HG03442 (cell line): ENCODE measurements at regions not wholly inside any gene's neighbourhood (a gene's known extent, or its start where the extent isn't known, plus 50 kb on each side); places are given as distances from the start of the nearest gene placed in this dataset.
"Not testable (repeated sequence)": the region's sequence is repeated elsewhere in the genome, so short reads cannot be mapped to it uniquely, and the experiment has no call there.

Experiments
- ATAC-seq: cut with Tn5 transposase; IDR thresholded peaks from one replicate; pipeline ENCODE4 v1.9.1; 2021; ENCODE audit warnings: mild to moderate bottlenecking, moderate library complexity; ENCODE audit not compliant: unreplicated experiment

DNA sequence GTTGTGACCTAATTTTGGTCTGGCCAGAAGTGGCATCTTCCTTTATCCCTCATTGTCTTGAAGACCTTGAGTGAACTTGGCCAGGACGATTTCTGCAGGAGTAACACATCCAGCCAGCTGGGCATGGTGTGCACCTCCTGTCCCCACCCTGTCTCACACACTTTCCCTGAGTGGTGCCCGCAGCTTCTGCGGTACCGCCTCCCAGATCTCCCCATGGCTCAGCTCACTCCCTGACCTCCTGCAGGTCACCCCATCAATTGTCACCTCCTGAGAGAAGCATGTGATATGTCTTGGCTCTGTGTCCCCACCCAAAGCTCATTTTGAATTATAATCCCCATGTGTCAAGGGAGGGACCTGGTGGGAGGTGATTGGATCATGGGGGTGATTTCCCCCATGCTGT lies 50.2 kb upstream of the TP53I11 start:
- no peak for ATAC-seq

DNA sequence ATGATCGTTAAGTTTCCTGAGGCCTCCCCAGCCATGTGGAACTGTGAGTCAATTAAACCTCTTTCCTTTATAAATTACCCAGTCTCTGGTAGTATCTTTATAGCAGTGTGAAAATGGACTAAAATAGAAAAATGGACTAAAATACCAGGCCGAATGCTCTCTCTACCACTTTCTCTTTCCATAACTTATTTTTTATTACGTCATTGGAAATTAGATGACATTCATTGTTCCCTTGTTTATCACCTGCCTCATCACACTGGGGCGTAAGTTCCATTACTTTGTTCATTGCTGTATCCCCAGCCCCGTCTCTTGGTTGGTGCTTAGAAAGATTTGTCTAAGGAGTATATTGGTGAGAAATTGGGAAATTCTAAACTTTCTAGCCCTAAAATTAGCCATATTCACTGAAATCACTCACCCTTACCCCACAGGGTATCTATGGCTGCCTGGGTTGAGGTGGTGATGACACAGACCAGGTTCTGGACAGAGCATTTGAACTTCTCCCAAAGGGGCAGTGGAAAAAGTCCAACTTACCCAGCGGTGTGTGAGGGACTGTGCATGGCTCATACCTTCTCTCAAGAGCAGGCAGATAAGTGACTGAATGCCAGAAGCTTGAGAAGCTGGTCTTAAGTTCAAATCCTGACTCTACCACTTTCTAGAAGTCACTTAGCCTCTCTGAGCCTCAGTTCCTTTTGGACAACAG lies 50.9 kb upstream of the TP53I11 start:
- no peak for ATAC-seq

DNA sequence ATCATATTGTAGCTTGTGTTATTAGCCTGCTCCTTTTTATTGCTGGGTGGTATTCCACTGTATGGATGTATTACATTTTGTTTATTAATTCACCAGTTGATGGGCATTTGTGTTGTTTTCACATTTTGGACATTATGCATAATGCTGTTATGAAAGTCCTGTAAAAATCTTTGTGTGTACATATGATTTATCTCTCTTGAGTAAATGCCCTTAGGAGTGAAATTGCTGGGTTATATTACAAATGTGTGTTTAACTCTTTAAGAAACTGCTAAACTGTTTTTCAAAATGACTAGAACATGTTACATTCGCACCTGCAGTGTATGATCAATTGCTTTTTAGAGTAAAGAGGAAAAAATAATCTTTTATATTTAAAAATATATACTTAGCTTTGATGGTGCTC lies 54.4 kb upstream of the TP53I11 start:
- no peak for ATAC-seq

GRCh38 chr11:45007011-45007410 lies 56.3 kb upstream of the TP53I11 start:
- ATAC-seq = no peak

DNA sequence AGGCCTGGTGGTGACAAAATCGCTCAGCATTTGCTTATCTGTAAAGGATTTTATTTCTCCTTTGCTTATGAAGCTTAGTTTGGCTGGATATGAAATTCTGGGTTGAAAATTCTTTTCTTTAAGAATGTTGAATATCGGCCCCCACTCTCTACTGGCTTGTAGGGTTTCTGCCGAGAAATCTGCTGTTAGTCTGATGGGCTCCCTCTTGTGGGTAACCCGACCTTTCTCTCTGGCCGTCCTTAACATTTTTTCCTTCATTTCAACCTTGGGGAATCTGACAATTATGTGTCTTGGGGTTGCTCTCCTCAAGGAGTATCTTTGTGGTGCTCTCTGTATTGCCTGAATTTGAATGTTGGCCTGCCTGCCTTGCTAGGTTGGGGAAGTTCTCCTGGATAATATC lies 65.3 kb upstream of the TP53I11 start:
- ATAC-seq = not testable (repeated sequence)

GRCh38 chr11:45016446-45016845 lies 65.8 kb upstream of the TP53I11 start:
- ATAC-seq = not testable (repeated sequence)

DNA sequence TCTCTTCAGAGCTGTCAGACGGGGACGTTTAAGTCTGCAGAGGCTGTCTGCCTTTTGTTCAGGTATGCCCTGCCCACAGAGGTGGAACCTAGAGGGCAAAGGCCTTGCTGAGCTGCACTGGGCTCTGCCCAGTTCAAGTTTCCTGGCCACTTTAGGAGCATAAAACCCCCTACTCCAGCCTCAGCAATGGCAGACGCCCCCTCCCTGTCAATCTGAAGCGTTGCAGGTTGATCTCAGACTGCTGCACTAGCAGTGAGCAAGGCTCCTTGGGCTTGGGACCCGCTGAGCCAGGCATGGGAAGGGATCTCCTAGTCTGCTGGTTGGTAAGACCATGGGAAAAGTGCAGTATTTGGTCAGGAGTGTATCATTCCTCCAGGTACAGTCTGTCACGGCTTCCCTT lies 66.6 kb upstream of the TP53I11 start:
- ATAC-seq = no peak

DNA sequence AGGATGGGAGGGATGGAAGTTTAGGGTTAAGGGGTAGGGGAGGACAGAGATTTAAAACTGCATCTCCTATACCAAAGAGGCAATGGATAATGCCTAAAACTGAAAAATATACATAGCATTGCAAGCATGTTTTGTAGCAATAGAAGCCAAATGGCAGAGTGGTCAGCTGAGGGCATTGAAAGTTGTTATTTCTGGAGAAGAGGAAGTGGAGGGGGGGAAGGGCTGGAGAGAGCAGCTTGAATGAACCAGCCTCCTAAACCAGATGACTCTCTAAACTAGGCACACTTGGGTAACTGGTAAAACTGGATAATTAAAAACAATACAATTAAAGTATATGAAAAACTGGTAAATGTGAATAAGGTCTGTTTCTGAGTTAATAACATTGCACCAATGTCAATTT lies 70.3 kb upstream of the TP53I11 start:
- no peak for ATAC-seq

DNA sequence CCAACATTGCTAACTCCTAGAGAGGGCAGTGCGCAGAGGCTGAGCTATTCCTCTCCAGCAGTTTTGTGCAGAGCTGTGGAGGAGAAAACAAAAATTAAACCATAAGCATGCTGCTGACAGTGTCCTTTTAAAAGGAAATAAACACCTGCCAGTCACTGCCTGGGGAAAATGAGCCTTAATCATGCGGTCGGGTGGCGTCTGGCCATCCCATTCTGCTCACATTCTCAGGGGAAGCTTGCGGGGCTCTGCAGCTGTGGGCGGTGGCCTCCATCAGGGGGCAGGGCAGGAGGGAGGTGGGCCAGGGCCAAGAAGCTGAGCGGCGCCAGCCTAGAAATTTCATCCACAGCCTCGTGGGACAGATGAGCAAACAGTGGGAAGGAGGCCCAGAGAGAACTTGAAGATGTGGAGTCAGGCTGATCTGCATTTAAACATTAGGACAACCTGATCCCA lies 71.0 kb upstream of the TP53I11 start:
- ATAC-seq = no peak

- ATAC-seq = no peak
These were observed 71.8 kb upstream of the TP53I11 start for GRCh38 chr11:45022294-45023064.

DNA sequence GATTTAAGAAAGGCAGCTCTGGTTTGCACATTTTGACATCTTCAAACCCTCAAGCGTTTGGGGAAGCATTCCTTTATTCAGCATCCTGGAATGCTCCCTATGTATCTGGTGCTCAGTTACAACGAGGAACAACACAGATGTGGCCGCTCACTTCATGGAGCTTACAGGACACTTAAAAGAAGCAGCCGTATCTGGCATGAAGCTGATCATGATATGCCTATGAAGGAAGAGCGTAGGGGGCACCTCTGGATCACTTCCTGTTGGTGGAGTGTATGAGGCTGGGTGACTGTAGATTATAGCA lies 72.3 kb upstream of the TP53I11 start:
- no peak for ATAC-seq

DNA sequence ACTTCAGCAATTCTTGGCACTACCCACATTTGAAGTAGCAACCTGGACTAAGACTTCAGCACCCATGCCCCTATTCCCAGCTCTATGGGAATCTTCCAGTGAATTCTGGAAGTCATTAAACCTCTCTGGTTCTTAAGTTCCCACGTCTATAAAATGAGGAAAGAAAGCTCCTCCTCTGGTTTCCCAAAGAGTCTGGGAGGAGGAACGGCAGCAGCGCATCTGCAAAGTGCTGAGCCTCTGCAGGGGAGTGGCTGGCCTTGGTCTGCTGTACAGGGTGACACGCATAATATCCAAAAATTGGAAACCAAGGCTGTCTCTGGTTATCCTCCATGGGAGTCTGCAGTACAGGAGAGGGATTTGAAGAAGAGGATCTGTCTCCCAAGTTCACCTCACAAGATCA lies 73.6 kb upstream of the TP53I11 start:
- ATAC-seq = no peak

- ATAC-seq = no peak
These were observed 74.3 kb upstream of the TP53I11 start for GRCh38 chr11:45024846-45025588.

- no peak for ATAC-seq
These were observed 75.2 kb upstream of the TP53I11 start for GRCh38 chr11:45025716-45026492.

- no peak for ATAC-seq
These were observed 76.2 kb upstream of the TP53I11 start for GRCh38 chr11:45026835-45027234.

DNA sequence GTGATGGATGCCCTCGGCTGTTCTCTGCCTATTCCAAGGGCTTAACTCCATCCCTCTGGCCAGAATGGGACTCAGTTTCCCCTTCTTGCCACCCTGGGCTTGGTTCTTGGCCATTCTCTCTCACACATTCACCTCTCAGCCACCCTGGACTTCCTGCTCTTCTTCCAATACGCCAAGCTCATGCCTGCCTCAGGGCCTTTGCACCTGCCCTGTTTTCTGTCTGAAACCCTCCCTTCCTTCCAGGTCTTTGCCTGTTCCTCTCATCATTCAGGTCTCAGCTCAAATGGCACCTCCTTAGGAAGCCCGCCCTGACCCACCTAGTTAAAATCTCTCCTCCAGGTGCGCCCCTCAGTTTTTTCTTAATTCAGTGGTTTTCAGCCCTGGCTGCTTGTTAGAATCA lies 76.6 kb upstream of the TP53I11 start:
- no peak for ATAC-seq

DNA sequence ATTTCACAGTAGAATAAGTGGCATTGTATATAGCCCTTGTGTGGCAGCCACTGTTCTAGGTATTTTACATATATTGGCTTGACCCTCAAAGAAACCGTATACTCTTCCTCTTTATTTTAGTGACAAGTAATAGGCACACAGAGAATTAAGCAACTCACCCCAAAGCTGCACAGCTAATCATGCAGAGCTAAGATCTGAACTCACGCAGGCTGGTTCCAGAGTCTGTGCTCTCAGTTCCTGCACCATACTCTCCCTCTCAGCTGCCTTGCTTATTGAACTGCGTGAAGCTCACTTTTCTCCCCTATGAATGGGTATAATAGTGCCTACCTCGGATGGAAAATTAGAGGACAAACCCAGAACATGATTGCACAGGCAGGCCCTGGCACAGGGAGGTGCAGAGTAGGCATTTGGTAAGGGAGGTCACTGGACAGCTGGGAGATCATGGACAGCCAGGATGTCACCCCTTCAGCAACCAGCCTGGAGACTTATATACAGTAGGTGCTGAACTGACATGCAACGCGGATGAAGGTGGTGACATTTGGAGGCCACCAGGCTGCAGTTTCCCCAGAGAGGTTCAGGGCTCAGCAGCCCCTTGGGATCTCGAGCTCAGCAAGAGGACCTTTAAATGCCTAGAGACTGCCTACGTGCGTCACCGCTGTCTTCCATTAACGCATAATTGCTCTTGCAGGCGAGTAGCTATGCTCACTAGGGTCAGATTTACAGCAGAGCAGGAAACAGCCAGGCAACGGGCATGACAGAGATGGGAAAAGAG lies 78.4 kb upstream of the TP53I11 start:
- ATAC-seq = no peak

GRCh38 chr11:45030778-45031177 lies 80.1 kb upstream of the TP53I11 start:
- no peak for ATAC-seq

DNA sequence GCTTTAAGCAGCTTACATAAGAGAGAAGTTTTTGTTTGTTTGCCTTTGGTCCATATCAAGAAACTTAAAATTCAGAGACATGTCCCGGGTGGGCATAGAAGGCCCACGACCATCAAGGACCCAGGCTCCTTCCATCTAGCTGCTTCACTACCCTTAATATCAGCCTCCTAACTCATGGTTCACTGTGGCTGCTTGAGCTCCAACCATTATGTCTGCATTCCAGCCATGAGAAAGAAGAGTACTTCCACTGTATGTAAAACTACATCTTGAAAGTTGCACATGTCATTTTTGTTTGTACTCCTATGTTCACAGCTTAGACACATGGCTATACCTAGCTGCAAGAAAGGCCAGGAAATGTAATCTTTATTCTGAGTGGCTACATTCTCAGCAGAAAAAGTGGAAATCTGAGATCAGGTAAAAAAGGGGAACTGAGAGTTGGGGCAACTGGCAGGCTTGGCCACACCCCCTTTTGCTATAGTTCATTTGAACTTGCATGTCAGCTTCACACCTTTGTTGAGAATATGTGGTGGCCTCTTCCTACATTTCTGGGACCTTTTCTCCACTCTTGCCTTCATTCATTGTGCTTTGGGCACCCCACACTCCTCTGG lies 81.3 kb upstream of the TP53I11 start:
- peak; percentile 83 for ATAC-seq

DNA sequence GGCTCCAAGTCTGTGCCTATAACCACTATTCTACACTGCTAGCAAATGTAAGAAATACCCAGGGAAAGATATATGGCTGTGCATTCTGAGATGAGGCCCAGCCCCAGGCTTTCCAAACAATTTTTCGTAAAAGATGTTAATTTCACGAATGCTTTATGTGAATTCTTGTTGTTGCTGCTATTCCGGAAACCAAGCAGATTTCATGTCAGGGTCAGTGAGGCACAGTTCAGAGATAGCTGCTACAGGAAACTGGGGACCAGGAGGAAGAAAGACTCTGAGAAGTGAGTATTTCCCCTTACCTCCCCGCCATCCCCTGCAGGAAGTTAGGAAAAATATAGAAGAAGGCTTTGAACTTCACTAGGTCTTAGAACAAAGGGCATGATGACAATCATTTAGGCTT lies 84.7 kb upstream of the TP53I11 start:
- ATAC-seq = no peak
